Ishikawa (cell line): ENCODE measurements at regions not wholly inside any gene's neighbourhood (a gene's known extent, or its start where the extent isn't known, plus 50 kb on each side); places are given as distances from the start of the nearest gene placed in this dataset.

Source experiments
- CEBPB ChIP-seq: IDR thresholded peaks from 2 replicates; pipeline ENCODE4 v1.6.1; 2012
- EP300 ChIP-seq: IDR thresholded peaks from 2 replicates; pipeline ENCODE4 v1.6.1; 2012; ENCODE audit warnings: borderline replicate concordance
- NFIC ChIP-seq: IDR thresholded peaks from 2 replicates; pipeline ENCODE4 v1.6.1; 2012
- RAD21 ChIP-seq: IDR thresholded peaks from 2 replicates; pipeline ENCODE4 v1.6.1; 2012; ENCODE audit warnings: low read depth
- TAF1 ChIP-seq: IDR thresholded peaks from 2 replicates; pipeline ENCODE4 v1.6.1; 2012; ENCODE audit warnings: low read depth, mild to moderate bottlenecking
- TEAD4 ChIP-seq: IDR thresholded peaks from 2 replicates; pipeline ENCODE4 v1.6.1; 2012
- YY1 ChIP-seq: IDR thresholded peaks from 2 replicates; pipeline ENCODE4 v1.6.1; 2012; ENCODE audit warnings: low read depth
- ZBTB7A ChIP-seq: IDR thresholded peaks from 2 replicates; pipeline ENCODE4 v1.6.1; 2012; ENCODE audit warnings: low read depth
- TF ChIP-seq, protein P1 (sequence below): IDR thresholded peaks from 2 replicates; pipeline ENCODE4 v1.6.1; 2012
- TF ChIP-seq, protein P2 (sequence below): IDR thresholded peaks from 2 replicates; pipeline ENCODE4 v1.6.1; 2012
- TF ChIP-seq, protein P3 (sequence below): IDR thresholded peaks from 2 replicates; pipeline ENCODE4 v1.6.1; 2012; ENCODE audit warnings: low read depth, mild to moderate bottlenecking

DNA sequence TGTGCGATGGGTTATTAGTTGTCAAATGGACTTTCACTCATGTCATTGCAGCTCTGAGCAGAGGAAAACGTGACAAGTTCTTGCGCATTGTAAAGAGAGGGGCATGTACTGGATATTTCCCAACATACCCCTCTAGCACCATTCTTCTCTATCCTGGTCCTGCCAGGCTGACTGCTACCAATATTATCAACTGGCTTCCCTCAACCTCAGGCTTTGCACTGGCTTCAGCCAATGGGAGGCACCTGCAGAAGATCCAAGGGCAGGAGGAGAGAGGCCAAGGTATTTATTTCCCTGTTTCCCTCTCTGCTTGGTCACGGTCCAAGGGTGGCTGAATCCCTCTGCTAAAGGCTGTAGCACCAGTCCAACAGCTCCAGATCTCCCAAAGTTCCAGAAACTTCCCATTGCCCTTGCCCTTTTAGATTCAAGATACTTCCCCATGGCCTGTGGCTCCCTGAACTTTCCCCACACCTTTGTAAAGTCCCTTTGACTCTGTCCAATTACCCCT lies 175.6 kb upstream of the NECTIN1 start:
- TF ChIP-seq TAF1 = no peak
- TF ChIP-seq, protein P1, sequence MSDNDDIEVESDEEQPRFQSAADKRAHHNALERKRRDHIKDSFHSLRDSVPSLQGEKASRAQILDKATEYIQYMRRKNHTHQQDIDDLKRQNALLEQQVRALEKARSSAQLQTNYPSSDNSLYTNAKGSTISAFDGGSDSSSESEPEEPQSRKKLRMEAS = no peak
- no peak for TF ChIP-seq TEAD4
- TF ChIP-seq, protein P2, sequence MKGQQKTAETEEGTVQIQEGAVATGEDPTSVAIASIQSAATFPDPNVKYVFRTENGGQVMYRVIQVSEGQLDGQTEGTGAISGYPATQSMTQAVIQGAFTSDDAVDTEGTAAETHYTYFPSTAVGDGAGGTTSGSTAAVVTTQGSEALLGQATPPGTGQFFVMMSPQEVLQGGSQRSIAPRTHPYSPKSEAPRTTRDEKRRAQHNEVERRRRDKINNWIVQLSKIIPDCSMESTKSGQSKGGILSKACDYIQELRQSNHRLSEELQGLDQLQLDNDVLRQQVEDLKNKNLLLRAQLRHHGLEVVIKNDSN = no peak
- TF ChIP-seq EP300 = no peak
- TF ChIP-seq CEBPB = no peak
- TF ChIP-seq, protein P3, sequence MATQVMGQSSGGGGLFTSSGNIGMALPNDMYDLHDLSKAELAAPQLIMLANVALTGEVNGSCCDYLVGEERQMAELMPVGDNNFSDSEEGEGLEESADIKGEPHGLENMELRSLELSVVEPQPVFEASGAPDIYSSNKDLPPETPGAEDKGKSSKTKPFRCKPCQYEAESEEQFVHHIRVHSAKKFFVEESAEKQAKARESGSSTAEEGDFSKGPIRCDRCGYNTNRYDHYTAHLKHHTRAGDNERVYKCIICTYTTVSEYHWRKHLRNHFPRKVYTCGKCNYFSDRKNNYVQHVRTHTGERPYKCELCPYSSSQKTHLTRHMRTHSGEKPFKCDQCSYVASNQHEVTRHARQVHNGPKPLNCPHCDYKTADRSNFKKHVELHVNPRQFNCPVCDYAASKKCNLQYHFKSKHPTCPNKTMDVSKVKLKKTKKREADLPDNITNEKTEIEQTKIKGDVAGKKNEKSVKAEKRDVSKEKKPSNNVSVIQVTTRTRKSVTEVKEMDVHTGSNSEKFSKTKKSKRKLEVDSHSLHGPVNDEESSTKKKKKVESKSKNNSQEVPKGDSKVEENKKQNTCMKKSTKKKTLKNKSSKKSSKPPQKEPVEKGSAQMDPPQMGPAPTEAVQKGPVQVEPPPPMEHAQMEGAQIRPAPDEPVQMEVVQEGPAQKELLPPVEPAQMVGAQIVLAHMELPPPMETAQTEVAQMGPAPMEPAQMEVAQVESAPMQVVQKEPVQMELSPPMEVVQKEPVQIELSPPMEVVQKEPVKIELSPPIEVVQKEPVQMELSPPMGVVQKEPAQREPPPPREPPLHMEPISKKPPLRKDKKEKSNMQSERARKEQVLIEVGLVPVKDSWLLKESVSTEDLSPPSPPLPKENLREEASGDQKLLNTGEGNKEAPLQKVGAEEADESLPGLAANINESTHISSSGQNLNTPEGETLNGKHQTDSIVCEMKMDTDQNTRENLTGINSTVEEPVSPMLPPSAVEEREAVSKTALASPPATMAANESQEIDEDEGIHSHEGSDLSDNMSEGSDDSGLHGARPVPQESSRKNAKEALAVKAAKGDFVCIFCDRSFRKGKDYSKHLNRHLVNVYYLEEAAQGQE = no peak
- TF ChIP-seq YY1 = no peak
- no peak for TF ChIP-seq RAD21
- TF ChIP-seq NFIC = no peak
- no peak for TF ChIP-seq ZBTB7A
